Stimulated activated CD4-positive, alpha-beta T cell treated with anti-CD3 and anti-CD28 coated beads, Interleukin-4, amount 100 ng/mL, for 48 hours (primary cell): ENCODE measurements at regions not wholly inside any gene's neighbourhood (a gene's known extent, or its start where the extent isn't known, plus 50 kb on each side); places are given as distances from the start of the nearest gene placed in this dataset.

Experiments
- DNase-seq, 2 donors: peaks; one replicate each; pipeline ENCODE4 v3.0.0-alpha.2; 2020; ENCODE audit warnings: low read depth in 2 of 2

DNA sequence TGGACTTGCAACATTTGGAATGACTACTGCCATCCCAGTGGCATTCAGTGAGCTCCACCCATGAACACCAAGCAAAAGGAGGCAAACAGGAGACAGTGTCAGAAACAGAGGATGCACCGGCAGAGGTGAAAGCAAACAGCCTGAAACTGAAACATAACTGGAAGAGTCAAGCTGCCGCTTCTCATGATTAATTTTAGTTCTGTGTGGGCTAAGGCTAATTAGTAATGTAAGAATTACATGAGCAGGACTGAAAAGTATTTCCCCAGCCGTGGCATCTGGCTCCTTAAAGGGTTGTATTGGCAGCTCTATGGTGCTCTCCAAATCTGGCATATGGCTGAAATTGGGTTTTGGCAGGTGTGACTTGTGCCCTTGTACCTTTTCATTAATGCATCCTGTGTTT, 1108.1 kb downstream of the TSN start:
- DNase-seq: no peak

DNA sequence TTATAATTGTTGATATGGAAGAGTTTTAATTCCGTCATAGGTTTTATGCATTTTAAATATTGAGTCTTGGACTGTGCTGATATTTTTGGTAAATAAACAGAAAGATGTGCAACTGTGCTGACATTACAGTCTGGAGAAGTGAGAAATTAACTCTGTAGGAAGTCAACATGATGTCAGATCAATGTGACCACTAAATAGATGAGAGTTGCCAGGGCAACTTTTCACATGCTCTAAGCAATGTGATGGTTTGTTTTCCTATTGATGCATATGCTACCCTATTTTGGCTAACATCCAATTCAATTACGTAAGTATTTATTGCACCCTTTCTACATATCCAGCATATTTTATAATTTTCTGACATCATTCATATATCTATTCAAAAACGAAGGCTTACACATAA, 1109.3 kb downstream of the TSN start:
- no peak for DNase-seq

DNA sequence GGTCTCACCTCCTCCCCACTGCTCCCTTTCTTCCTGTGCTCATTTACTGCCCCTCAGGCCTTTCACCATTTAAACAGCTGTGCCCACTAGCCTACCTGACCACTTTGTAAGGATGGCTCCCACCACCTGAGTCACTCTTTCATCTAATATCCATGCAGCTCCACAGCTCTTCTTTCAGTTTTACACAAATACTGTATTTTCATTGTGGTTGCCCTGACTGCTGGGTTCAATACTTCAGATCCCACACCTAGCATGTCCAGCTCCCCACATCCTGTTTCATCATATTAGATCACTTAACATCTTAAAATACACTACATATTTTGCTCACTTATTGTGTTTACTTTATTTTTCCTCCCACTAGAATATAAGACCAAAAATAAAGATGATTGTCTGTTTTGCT, 1110.6 kb downstream of the TSN start:
- DNase-seq: no peak

DNA sequence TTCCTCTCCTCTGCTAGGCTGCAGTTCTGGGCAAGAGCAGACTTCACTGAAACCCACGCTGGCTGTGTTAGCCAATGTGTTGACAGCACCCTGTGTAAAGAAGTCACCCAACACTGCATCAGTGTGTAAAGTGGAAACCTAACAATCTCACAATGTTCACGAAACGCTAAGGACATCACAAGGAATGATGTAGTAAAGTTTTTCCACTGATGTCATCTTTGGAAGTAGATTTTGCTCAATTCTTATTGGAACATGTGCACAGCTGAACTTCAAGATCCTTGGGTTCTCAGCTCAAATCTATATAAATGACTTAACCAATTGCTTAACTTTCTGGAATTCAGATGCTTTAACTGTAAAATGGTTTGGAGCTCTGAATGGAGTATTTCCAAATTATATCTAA, 1112.5 kb downstream of the TSN start:
- DNase-seq: no peak

DNA sequence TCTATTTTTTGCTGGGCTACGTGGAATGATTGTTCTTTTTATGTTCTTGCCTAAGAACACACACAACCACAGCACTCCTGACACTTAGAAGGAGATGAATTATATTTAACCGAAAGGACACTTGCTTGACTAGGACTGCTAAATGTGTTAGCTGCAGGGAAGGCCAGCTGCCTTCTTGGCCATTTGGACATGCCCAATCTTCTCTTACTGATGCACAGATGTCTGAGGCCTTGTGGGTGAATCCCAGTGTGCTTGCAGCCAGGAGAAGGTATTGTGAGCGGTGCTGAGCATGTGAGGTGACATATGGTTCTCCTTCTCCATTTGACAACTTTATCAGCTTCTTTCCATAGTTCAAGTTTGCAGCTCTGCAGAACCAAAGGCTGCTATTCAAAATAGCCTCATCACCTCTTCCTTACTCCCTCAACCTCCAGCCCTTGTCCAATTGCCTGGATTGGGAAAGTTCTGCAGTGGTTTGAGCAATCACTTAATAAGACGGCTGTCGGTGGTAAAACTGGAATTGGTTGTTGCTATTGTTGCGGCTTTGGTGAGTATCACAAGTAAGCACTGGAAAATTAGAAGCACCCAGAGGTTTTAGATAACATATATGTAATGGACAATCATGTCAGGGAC, 1113.3 kb downstream of the TSN start:
- no peak for DNase-seq

DNA sequence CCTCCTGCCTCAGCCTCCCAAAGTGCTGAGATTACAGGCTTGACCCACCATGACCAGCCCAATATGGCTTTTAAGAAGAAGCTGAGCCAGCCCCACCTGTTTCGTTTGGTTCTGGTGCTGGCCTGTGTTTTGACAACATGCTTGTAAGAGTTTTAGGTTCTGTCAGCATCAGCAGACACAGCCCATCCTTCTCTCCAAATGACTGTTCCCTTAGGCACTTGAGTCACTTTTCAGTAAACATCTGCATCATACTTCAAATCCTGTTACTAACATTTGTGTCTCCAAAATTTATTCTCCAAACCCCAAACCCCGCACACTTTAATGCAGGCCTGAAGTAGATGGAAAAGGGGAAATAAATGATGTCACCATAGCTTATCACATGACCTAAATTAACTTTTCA, 1118.5 kb downstream of the TSN start:
- no peak for DNase-seq

DNA sequence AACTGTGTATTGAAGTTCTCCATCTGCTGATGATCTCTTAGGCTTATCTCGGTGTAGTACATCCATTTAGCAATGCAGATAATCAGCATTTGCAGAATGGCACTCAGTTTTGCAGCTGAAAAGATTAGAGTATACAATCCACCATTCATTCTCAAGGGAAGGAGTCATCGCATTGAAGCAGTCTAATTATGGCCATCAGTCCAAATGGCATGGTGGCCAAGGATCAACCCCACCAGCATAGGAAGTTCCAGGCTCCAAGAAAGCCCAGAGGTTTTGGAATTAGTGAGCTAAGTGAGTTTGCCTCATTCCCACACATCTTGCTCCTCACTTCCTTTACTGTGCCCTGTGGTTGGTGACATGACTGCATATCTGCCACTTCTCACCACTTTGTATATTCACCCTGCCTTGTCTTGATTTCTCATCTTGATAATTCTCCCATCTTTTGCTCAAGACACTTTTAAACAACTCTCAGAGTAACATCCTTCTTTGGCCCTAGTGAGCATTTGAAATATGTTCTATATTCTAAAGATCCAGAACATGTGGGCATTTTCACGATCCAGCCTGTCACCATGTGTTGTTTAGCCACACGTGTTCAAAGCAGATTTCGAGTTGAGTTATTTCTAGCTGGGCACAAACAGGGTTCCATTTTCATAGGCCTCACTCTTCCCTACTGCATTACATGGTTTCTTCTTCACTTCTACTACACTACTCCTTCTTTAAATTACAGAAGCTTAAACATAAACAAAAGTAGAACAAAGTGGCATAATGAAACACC, 1119.8 kb downstream of the TSN start:
- no peak for DNase-seq

DNA sequence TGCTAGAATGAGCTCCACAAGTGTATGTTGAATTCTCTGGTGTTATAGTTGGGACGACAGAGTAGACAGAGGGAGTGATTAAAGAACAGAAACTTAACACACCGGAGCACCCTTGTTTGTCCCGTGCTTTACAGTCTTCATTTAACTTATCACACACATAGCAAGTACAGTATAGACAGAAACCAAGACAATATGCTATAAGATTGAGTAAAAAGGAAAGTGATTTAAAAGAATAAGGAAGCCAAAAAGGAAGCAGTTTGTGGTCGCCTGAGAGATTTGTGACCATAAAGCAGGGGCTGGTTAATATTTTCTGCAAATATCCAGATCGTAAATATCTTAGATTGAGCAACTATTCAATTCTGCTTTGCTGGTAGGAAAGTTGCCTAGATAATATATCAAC, 1128.4 kb downstream of the TSN start:
- no peak for DNase-seq

DNA sequence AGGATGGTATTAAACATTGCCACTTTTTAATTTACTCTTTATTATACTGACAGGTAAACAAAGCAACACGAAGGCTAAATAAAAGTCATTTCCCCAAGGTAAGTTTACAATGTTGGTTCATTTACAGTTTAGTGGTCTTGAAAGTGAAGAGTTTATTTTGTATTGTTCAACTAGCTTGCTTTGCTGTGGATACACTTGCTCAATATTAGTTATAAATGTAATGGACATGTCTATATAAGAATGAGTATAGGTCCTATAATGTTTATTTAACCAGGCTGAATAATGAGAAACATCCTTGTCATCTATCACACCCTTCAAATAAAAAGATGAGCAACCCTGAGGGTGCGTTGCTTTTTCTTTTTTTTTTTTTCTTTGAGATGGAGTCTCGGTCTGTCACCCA, 1129.4 kb downstream of the TSN start:
- no peak for DNase-seq

DNA sequence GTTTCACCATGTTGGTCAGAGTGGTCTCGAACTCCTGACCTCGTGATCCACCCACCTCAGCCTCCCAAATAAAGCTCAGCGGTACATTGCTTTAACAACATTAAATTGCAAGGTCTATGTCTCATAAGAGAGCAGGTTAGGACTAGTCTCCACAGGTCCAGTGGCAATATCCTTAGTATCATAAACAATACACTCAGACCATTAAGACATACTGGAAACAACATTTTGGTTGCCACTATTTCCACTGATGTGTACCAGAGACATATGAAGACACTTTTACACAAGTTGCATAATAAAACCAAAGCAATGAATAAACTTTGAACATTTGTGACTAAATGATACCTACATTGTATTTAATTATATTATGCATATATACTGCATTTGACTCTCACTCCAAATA, 1130.0 kb downstream of the TSN start:
- no peak for DNase-seq

DNA sequence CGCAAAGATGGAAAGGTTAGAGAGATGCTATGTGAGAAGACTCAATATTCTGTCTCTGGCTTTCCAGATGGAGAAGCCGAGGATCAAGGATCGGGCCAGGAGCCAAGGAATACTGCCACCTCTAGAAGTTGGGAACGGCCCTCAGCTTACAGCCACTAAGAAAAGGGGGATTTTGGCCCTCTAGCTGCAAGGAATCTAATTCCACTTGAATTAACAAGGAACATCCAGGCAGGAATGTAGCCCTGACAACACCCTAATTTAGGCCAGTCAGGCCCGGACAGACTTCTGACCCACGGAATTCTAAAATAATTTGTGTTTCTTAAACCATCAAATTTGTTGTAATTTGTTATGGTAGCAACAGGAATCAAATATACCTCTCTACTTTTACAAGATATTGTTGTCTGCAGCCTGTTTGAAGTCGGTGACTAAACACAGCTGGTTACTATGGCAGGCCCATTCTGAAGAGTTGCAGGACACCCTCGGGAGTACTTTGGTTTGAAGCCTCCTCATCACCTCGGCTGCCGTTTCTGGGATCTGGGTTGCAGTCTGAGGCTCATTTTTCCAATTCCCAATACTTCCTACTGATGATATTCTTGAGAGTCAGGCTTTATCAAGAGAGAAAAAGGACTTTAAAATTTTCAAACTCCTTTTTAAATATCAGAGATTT, 1131.2 kb downstream of the TSN start:
- DNase-seq: no peak

DNA sequence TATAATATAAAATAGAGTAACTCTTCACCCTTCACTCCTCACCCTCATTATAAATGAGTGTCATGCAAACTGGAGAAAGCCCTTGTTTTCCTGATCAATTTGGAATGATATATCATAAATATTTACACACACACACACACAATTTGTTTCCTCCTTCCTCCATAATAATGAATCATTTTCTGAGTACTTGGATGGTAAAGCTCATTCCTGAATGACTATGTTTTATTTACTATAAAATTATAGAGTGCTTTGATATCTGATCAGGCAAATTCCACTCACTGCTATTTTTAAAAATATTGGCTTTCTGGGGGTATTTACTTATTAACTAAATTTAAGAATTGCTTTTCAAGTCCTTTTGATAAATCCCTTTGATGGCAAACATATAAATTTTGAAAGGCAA, 1125.5 kb upstream of the CNTNAP5 start:
- DNase-seq: no peak

DNA sequence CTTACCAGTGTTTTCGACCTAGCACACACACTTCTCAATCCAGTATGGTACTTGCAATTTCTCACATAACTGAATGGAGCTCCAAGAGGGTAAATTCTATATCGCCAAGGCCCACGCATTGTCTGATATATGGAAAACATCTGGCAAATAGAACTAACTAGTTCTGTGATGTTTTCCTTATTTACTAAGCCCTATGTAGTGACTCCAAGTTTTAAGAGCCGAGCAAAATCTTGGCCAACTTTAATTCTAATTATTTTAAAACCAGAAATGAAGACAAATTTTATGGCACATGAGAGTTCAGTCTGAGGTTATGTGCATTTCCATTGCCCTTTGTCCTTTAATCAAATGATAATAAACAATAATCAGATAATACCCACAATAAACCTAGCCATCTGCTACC, 1119.7 kb upstream of the CNTNAP5 start:
- no peak for DNase-seq

DNA sequence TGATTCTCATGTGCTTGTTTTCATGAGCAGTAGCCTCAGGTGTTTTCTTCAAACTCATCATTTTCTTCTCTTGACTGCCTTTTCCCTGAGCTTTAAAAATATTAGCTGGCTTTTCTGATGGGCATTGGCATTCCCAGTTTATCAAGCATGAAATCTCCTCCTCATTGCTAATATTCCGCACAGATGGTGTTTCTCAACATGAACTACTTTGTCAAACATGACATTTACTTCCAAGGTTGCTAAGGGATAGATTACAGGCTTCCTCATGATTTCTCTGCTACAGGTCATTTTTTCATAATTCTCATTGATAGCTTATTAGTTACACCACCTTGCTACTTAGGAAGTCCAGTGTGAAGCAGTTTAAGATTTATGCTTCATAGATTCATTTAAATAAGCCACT, 1116.9 kb upstream of the CNTNAP5 start:
- DNase-seq: no peak

DNA sequence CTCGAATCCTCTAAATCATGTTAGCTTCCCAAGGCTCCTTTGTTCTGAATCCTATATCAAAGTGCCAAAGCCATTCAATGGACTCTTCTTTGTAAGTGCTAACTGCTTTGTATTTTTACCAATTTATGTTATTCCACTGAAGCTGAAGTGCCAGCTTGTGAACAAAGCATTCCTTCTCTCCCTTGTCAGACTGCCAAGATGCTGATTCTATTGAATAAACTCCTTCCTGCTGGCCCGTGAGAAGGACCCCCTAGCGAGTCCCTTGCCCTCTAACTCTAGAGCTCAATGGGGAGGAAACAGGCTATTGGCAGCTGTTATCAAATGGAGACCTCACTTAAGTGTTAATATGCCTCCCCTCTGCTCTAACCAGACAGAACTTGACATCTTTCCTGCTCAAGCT, 1097.9 kb upstream of the CNTNAP5 start:
- DNase-seq: no peak

DNA sequence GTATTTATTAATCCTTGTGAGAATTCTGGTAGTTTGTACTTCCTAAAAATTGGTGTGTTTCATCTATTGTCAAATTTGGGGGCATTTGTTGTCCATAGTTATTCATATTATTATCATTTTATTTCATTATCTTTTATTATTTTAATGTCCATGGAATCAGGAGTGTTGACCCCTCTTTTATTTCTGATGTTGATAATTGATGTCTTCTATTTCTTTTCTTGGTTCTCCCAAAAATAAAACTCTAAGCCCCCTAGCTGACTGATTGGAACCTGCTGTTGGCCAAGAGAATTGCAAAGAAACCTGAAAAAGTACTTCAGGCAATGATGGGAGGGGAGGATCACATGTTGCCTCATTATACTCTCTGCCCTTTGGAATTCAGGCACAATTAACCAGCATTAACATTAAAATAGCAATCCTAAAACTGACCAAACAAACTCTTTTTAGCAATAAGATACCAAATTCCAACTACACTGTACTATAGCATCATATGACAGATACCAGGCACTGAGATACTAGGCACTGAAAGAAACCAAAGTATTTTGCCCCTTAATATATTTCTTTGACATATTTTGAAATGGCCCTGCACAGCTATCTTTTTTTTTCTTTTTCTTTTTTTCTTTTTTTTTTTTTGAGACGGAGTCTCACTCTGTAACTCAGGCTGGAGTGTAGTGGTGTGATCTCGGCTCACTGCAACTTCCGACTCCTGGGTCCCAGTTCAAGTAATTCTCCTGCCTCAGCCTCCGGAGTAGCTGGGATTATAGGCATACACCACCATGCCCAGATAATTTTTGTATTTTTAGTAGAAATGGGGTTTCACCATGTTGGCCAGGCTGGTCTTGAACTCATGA, 1097.2 kb upstream of the CNTNAP5 start:
- DNase-seq: no peak

DNA sequence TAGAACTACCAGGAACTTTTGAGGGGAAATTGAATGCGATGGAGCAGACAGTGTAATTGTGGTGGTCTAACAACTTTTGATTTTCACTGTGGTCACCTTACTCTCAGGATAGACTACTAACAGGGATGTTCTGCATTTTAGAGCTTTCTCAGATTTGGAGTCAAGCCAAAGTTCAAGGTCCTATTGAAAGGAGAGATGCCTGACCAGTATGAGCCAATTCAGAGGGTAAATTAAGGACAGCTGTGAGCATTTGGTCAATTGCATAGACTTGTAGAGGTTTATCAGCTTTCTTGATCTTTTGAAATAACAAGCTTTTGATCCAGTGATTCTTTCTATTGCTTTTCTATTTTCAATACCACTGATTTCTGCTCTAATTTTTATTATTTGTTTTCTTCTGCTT, 1095.7 kb upstream of the CNTNAP5 start:
- no peak for DNase-seq

DNA sequence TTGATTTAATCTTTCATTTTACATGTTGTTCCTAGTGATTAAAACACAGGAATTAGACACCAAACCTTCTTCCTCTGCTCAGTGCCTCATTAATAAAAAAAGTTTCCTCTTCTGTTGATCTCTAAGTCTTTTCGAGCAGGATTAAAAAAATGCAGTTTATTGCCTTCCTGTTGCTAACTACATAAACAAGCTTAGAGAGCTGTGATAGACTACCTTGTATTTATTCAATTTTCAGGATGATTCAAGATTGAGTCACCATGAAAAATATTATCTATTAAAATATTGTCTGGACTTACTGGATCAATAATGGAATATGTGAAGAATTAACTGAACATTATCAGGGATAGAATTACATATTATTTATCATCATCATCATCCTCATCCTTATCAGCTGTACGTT, 1089.6 kb upstream of the CNTNAP5 start:
- DNase-seq: no peak

DNA sequence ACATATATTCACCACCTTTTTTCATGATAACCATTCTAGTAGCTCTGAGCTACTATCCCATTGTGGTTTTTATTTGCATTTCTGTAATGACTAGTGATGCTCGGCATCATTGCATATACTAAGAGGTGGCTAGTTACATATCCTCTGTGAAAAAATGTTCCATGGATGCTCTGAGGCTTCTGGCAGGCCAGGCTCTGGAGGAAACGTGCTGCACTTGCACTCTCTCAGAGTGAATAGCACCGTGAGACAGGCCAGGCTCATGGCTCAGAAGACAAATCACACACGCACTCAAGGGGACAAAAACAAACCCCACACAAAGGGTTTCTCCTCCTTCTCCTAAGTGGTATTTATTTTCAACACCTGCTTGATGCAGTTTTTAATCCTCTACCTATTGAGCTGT, 1085.3 kb upstream of the CNTNAP5 start:
- no peak for DNase-seq

DNA sequence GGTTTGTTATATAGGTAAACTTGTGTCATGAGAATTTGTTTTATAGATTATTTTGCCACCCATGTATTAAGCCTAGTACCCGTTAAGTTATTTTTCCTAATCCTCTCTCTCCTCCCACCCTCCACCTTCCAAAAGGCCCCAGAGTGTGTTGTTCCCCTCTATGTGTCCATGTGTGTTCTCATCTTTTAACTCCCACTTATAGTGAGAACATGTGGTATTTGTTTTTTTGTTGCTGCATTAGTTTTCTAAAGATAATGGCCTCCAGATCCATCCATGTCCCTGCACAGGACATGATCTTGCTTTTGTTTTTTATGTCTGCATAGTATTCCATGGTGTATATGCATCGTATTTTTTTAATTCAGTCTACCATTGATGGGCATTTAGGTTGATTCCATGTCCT, 1075.6 kb upstream of the CNTNAP5 start:
- no peak for DNase-seq

DNA sequence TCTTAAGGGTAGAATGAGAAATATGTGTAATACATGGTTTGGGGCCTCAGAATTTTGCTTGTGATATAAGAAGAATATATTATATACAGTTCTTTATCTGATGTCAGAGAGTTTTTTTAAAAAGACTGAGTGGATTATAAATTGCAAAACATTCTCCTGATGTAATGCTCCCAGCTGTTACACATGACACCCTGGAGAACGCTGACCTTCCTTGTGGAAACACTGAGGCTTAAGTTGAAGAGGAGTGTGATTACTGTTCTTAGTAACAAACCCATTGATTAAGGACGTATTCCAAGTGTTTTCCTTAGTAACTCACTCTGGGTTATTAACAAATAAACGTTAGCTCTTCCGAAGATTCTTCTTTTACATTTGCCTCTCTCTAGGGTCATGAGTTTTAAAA, 1069.3 kb upstream of the CNTNAP5 start:
- DNase-seq: no peak
